Loucy (cell line): ENCODE measurements at regions not wholly inside any gene's neighbourhood (a gene's known extent, or its start where the extent isn't known, plus 50 kb on each side); places are given as distances from the start of the nearest gene placed in this dataset.

Experiments
- H2AFZ ChIP-seq: fragments of 200-600 bp; sonication (generic); 2 replicates; pipeline ENCODE4 v1.6.0; 2016; ENCODE audit warnings: antibody characterized with exemption, mild to moderate bottlenecking, low read length, moderate library complexity
- H3F3A ChIP-seq: fragments of 200-600 bp; 2 replicates; pipeline ENCODE4 v1.6.0; 2016; ENCODE audit warnings: antibody characterized with exemption, low read depth, mild to moderate bottlenecking
- H3K27me3 ChIP-seq: fragments of 200-600 bp; sonication (generic); 2 replicates; pipeline ENCODE4 v1.6.1; 2014; ENCODE audit warnings: low read length, mild to moderate bottlenecking; ENCODE audit not compliant: insufficient read depth, poor library complexity, severe bottlenecking
- H3K36me3 ChIP-seq: fragments of 200-600 bp; sonication (generic); 2 replicates; pipeline ENCODE4 v1.6.1; 2016; ENCODE audit warnings: low read length; ENCODE audit not compliant: insufficient read depth
- H3K4me1 ChIP-seq: fragments of 200-600 bp; sonication (generic); 2 replicates; pipeline ENCODE4 v1.5.1; 2014; ENCODE audit warnings: low read length, mild to moderate bottlenecking; ENCODE audit not compliant: insufficient read depth, poor library complexity, severe bottlenecking
- H3K4me2 ChIP-seq: fragments of 200-600 bp; sonication (generic); 2 replicates; pipeline ENCODE4 v1.6.0; 2014; ENCODE audit warnings: antibody characterized with exemption, low read length, low read depth, mild to moderate bottlenecking; ENCODE audit not compliant: poor library complexity, severe bottlenecking
- H3K4me3 ChIP-seq: fragments of 200-600 bp; sonication (generic); 2 replicates; pipeline ENCODE4 v1.5.1; 2014; ENCODE audit warnings: low read length, mild to moderate bottlenecking, mixed read lengths; ENCODE audit not compliant: poor library complexity, severe bottlenecking
- H3K79me2 ChIP-seq: fragments of 200-600 bp; sonication (generic); 2 replicates; pipeline ENCODE4 v1.6.1; 2014; ENCODE audit warnings: low read length; ENCODE audit not compliant: insufficient read depth
- H3K9ac ChIP-seq: fragments of 200-600 bp; sonication (generic); 2 replicates; pipeline ENCODE4 v1.6.0; 2014; ENCODE audit warnings: mild to moderate bottlenecking, low read depth, low read length, moderate library complexity; ENCODE audit not compliant: poor library complexity, severe bottlenecking
- H3K9me2 ChIP-seq: fragments of 200-600 bp; sonication (generic); replicated peaks from 2 replicates; pipeline ENCODE4 v1.6.1; 2016; ENCODE audit warnings: low read depth, low read length, mixed read lengths
- H3K9me3 ChIP-seq: fragments of 200-600 bp; sonication (generic); 2 replicates; pipeline ENCODE4 v1.6.1; 2014; ENCODE audit warnings: mild to moderate bottlenecking, antibody characterized with exemption, low read length, low read depth; ENCODE audit not compliant: insufficient read depth
- H4K20me1 ChIP-seq: fragments of 200-600 bp; sonication (generic); 2 replicates; pipeline ENCODE4 v1.6.0; 2014; ENCODE audit warnings: antibody characterized with exemption, low read length, mild to moderate bottlenecking; ENCODE audit not compliant: insufficient read depth, poor library complexity, severe bottlenecking
- EZH2phosphoT487 ChIP-seq: fragments of 200-600 bp; IDR thresholded peaks from 2 replicates; pipeline ENCODE4 v1.6.1; 2018; ENCODE audit warnings: antibody characterized with exemption, mild to moderate bottlenecking, moderate library complexity, borderline replicate concordance
- TF ChIP-seq, protein P1 (sequence below): fragments of 200-600 bp; sonication (generic); conservative IDR thresholded peaks from 2 replicates; pipeline ENCODE4 v1.5.1; 2014; ENCODE audit warnings: mild to moderate bottlenecking, antibody characterized with exemption, low read length

GRCh38 chr5:4335078-4335477 is 739.4 kb downstream of the IRX1 start:
- Histone ChIP-seq H3K27me3 (no peaks in the 10 kb centered on the region), H4K20me1 (no peaks in the 10 kb centered on the region), H3K9me2 (no peaks in the 10 kb centered on the region), H3K79me2 (no peaks in the 10 kb centered on the region), H3K9ac (no peak overlapping the region), H3F3A (no peaks in the 10 kb centered on the region), H3K4me3 (no peak overlapping the region), H2AFZ (no peak overlapping the region), H3K4me2 (no peak overlapping the region), H3K9me3 (no peaks in the 10 kb centered on the region), H3K4me1 (no peaks in the 10 kb centered on the region), H3K36me3 (no peaks in the 10 kb centered on the region)
- TF ChIP-seq, protein P1, sequence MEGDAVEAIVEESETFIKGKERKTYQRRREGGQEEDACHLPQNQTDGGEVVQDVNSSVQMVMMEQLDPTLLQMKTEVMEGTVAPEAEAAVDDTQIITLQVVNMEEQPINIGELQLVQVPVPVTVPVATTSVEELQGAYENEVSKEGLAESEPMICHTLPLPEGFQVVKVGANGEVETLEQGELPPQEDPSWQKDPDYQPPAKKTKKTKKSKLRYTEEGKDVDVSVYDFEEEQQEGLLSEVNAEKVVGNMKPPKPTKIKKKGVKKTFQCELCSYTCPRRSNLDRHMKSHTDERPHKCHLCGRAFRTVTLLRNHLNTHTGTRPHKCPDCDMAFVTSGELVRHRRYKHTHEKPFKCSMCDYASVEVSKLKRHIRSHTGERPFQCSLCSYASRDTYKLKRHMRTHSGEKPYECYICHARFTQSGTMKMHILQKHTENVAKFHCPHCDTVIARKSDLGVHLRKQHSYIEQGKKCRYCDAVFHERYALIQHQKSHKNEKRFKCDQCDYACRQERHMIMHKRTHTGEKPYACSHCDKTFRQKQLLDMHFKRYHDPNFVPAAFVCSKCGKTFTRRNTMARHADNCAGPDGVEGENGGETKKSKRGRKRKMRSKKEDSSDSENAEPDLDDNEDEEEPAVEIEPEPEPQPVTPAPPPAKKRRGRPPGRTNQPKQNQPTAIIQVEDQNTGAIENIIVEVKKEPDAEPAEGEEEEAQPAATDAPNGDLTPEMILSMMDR = no peak
- no peak for TF ChIP-seq EZH2phosphoT487

GRCh38 chr5:4337519-4337918 is 741.9 kb downstream of the IRX1 start:
- TF ChIP-seq EZH2phosphoT487 = no peak
- TF ChIP-seq, protein P1 = no peak

GRCh38 chr5:4339949-4340348 is 744.3 kb downstream of the IRX1 start:
- H3K9me3 ChIP-seq = no peaks in the 10 kb centered on the region
- no peaks in the 10 kb centered on the region for H3K27me3 ChIP-seq

More at GRCh38 chr5:4337519-4337918, 741.9 kb downstream of the IRX1 start:
- Histone ChIP-seq H3K4me1 (no peaks in the 10 kb centered on the region), H4K20me1 (no peaks in the 10 kb centered on the region), H3K9me3 (no peaks in the 10 kb centered on the region), H3K4me2 (no peak overlapping the region), H3K79me2 (no peaks in the 10 kb centered on the region), H2AFZ (no peak overlapping the region), H3K36me3 (no peaks in the 10 kb centered on the region), H3K27me3 (no peaks in the 10 kb centered on the region), H3F3A (no peaks in the 10 kb centered on the region), H3K9ac (no peak overlapping the region), H3K4me3 (no peak overlapping the region), H3K9me2 (no peaks in the 10 kb centered on the region)

More at GRCh38 chr5:4339949-4340348, 744.3 kb downstream of the IRX1 start:
- no peaks in the 10 kb centered on the region for H3K79me2 ChIP-seq
- no peak overlapping the region for H3K9ac ChIP-seq
- H3K36me3 ChIP-seq = no peaks in the 10 kb centered on the region
- H3K4me1 ChIP-seq = no peaks in the 10 kb centered on the region
- no peaks in the 10 kb centered on the region for H3K9me2 ChIP-seq
- no peak overlapping the region for H3K4me3 ChIP-seq
- H2AFZ ChIP-seq = no peak overlapping the region
- no peaks in the 10 kb centered on the region for H3F3A ChIP-seq
- no peaks in the 10 kb centered on the region for H4K20me1 ChIP-seq
- TF ChIP-seq, protein P1 = no peak
- no peak for TF ChIP-seq EZH2phosphoT487
- H3K4me2 ChIP-seq = no peak overlapping the region
